HEK293 (cell line): ENCODE measurements at regions not wholly inside any gene's neighbourhood (a gene's known extent, or its start where the extent isn't known, plus 50 kb on each side); places are given as distances from the start of the nearest gene placed in this dataset.

Source experiments
- ATF2 ChIP-seq: fragments of 450-650 bp; formaldehyde crosslinking; IDR thresholded peaks from 2 replicates; pipeline ENCODE4 v1.5.1; 2016; ENCODE audit warnings: missing biosample characterization, missing genetic modification characterization, low read depth
- BCL11A ChIP-seq: fragments of 450-650 bp; formaldehyde crosslinking; IDR thresholded peaks from 2 replicates; pipeline ENCODE4 v1.5.1; 2016; ENCODE audit warnings: low read depth, missing biosample characterization, missing genetic modification characterization
- FEZF1 ChIP-seq: fragments of 450-650 bp; formaldehyde crosslinking; IDR thresholded peaks from 2 replicates; pipeline ENCODE4 v1.5.1; 2016; ENCODE audit warnings: missing biosample characterization, missing genetic modification characterization
- HOXC10 ChIP-seq: sonication (generic); formaldehyde crosslinking; IDR thresholded peaks from 2 replicates; pipeline ENCODE4 v1.8.1; 2023; ENCODE audit warnings: mild to moderate bottlenecking, missing genetic modification reagents
- MZF1 ChIP-seq: fragments of 450-650 bp; formaldehyde crosslinking; IDR thresholded peaks from 2 replicates; pipeline ENCODE4 v1.5.1; 2017; ENCODE audit warnings: missing biosample characterization, missing genetic modification characterization, borderline replicate concordance
- OVOL3 ChIP-seq: fragments of 450-650 bp; formaldehyde crosslinking; IDR thresholded peaks from 2 replicates; pipeline ENCODE4 v1.5.1; 2016; ENCODE audit warnings: missing biosample characterization, missing genetic modification characterization
- SP3 ChIP-seq: fragments of 450-650 bp; formaldehyde crosslinking; IDR thresholded peaks from 2 replicates; pipeline ENCODE4 v1.5.1; 2016; ENCODE audit warnings: missing biosample characterization, missing genetic modification characterization
- YY1 ChIP-seq: fragments of 450-650 bp; formaldehyde crosslinking; IDR thresholded peaks from 2 replicates; pipeline ENCODE4 v1.5.1; 2018; ENCODE audit warnings: missing biosample characterization, missing genetic modification characterization
- ZEB2 ChIP-seq: fragments of 450-650 bp; formaldehyde crosslinking; IDR thresholded peaks from 2 replicates; pipeline ENCODE4 v1.5.1; 2016; ENCODE audit warnings: missing biosample characterization, missing genetic modification characterization
- ZIC2 ChIP-seq: fragments of 450-650 bp; formaldehyde crosslinking; IDR thresholded peaks from 2 replicates; pipeline ENCODE4 v1.5.1; 2016; ENCODE audit warnings: missing biosample characterization, missing genetic modification characterization
- ZNF26 ChIP-seq: fragments of 450-650 bp; formaldehyde crosslinking; IDR thresholded peaks from 2 replicates; pipeline ENCODE4 v1.5.1; 2016; ENCODE audit warnings: missing biosample characterization, missing genetic modification characterization
- ZNF324 ChIP-seq: fragments of 450-650 bp; formaldehyde crosslinking; IDR thresholded peaks from 2 replicates; pipeline ENCODE4 v1.5.1; 2016; ENCODE audit warnings: missing biosample characterization, missing genetic modification characterization
- ZNF341 ChIP-seq: fragments of 450-650 bp; formaldehyde crosslinking; IDR thresholded peaks from 2 replicates; pipeline ENCODE4; 2016; ENCODE audit warnings: low read depth, missing biosample characterization, missing genetic modification characterization
- ZNF426 ChIP-seq: fragments of 450-650 bp; formaldehyde crosslinking; IDR thresholded peaks from 2 replicates; pipeline ENCODE4 v1.5.1; 2017; ENCODE audit warnings: missing biosample characterization, missing genetic modification characterization, mild to moderate bottlenecking, inconsistent platforms, moderate library complexity
- ZNF510 ChIP-seq: fragments of 450-650 bp; formaldehyde crosslinking; IDR thresholded peaks from 2 replicates; pipeline ENCODE4 v1.5.1; 2018; ENCODE audit warnings: mild to moderate bottlenecking, missing genetic modification characterization, missing biosample characterization; ENCODE audit not compliant: insufficient replicate concordance
- ZNF530 ChIP-seq: fragments of 450-650 bp; formaldehyde crosslinking; IDR thresholded peaks from 2 replicates; pipeline ENCODE4 v1.5.1; 2016; ENCODE audit warnings: low read depth, missing biosample characterization, missing genetic modification characterization
- ZNF629 ChIP-seq: fragments of 450-650 bp; formaldehyde crosslinking; IDR thresholded peaks from 2 replicates; pipeline ENCODE4 v1.5.1; 2017; ENCODE audit warnings: missing biosample characterization, missing genetic modification characterization
- TF ChIP-seq, protein P1 (sequence below): fragments of 450-650 bp; formaldehyde crosslinking; IDR thresholded peaks from 2 replicates; pipeline ENCODE4 v1.5.1; 2016; ENCODE audit warnings: missing biosample characterization, missing genetic modification characterization
- TF ChIP-seq, protein P2 (sequence below): fragments of 450-650 bp; formaldehyde crosslinking; IDR thresholded peaks from 2 replicates; pipeline ENCODE4 v1.5.1; 2016; ENCODE audit warnings: missing biosample characterization, missing genetic modification characterization
- TF ChIP-seq, protein P3 (sequence below): fragments of 450-650 bp; formaldehyde crosslinking; IDR thresholded peaks from 2 replicates; pipeline ENCODE4 v1.5.1; 2016; ENCODE audit warnings: missing biosample characterization, missing genetic modification characterization
- TF ChIP-seq, protein P4 (sequence below): fragments of 450-650 bp; formaldehyde crosslinking; IDR thresholded peaks from 2 replicates; pipeline ENCODE4 v1.5.1; 2016; ENCODE audit warnings: missing biosample characterization, missing genetic modification characterization
- TF ChIP-seq, protein P5 (sequence below): fragments of 450-650 bp; formaldehyde crosslinking; IDR thresholded peaks from 2 replicates; pipeline ENCODE4; 2016; ENCODE audit warnings: missing biosample characterization, missing genetic modification characterization
- TF ChIP-seq, protein P6 (sequence below): fragments of 450-650 bp; formaldehyde crosslinking; IDR thresholded peaks from 2 replicates; pipeline ENCODE4 v1.5.1; 2016; ENCODE audit warnings: missing biosample characterization, missing genetic modification characterization

GRCh38 chr20:43849496-43850186, 65.0 kb upstream of the TOX2 start (continued):
- TF ChIP-seq, protein P1, sequence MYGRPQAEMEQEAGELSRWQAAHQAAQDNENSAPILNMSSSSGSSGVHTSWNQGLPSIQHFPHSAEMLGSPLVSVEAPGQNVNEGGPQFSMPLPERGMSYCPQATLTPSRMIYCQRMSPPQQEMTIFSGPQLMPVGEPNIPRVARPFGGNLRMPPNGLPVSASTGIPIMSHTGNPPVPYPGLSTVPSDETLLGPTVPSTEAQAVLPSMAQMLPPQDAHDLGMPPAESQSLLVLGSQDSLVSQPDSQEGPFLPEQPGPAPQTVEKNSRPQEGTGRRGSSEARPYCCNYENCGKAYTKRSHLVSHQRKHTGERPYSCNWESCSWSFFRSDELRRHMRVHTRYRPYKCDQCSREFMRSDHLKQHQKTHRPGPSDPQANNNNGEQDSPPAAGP = peak; percentile 74; the same call in 1 of the 2 replicates
- no peak for TF ChIP-seq ZNF510 (tag by site-specific recombination)
- TF ChIP-seq, protein P2, sequence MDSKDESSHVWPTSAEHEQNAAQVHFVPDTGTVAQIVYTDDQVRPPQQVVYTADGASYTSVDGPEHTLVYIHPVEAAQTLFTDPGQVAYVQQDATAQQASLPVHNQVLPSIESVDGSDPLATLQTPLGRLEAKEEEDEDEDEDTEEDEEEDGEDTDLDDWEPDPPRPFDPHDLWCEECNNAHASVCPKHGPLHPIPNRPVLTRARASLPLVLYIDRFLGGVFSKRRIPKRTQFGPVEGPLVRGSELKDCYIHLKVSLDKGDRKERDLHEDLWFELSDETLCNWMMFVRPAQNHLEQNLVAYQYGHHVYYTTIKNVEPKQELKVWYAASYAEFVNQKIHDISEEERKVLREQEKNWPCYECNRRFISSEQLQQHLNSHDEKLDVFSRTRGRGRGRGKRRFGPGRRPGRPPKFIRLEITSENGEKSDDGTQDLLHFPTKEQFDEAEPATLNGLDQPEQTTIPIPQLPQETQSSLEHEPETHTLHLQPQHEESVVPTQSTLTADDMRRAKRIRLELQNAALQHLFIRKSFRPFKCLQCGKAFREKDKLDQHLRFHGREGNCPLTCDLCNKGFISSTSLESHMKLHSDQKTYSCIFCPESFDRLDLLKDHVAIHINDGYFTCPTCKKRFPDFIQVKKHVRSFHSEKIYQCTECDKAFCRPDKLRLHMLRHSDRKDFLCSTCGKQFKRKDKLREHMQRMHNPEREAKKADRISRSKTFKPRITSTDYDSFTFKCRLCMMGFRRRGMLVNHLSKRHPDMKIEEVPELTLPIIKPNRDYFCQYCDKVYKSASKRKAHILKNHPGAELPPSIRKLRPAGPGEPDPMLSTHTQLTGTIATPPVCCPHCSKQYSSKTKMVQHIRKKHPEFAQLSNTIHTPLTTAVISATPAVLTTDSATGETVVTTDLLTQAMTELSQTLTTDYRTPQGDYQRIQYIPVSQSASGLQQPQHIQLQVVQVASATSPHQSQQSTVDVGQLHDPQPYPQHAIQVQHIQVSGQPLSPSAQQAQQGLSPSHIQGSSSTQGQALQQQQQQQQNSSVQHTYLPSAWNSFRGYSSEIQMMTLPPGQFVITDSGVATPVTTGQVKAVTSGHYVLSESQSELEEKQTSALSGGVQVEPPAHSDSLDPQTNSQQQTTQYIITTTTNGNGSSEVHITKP (tag by site-specific recombination) = no peak
- TF ChIP-seq ZNF324 (tag by site-specific recombination) = 0 out of 2 replicates have a peak, but pooled peaks have one; percentile 21
- TF ChIP-seq, protein P3, sequence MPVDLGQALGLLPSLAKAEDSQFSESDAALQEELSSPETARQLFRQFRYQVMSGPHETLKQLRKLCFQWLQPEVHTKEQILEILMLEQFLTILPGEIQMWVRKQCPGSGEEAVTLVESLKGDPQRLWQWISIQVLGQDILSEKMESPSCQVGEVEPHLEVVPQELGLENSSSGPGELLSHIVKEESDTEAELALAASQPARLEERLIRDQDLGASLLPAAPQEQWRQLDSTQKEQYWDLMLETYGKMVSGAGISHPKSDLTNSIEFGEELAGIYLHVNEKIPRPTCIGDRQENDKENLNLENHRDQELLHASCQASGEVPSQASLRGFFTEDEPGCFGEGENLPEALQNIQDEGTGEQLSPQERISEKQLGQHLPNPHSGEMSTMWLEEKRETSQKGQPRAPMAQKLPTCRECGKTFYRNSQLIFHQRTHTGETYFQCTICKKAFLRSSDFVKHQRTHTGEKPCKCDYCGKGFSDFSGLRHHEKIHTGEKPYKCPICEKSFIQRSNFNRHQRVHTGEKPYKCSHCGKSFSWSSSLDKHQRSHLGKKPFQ (tag by site-specific recombination) = no peak
- no peak for TF ChIP-seq ZNF530
- TF ChIP-seq ZNF426 (tag by site-specific recombination) = no peak
- TF ChIP-seq ZEB2 (tag by site-specific recombination) = peak; percentile 27; the same call in 1 of the 2 replicates
- TF ChIP-seq OVOL3 (tag by site-specific recombination) = 0 out of 2 replicates have a peak, but pooled peaks have one; percentile 14
- TF ChIP-seq YY1 (tag by site-specific recombination) = no peak
- TF ChIP-seq, protein P4, sequence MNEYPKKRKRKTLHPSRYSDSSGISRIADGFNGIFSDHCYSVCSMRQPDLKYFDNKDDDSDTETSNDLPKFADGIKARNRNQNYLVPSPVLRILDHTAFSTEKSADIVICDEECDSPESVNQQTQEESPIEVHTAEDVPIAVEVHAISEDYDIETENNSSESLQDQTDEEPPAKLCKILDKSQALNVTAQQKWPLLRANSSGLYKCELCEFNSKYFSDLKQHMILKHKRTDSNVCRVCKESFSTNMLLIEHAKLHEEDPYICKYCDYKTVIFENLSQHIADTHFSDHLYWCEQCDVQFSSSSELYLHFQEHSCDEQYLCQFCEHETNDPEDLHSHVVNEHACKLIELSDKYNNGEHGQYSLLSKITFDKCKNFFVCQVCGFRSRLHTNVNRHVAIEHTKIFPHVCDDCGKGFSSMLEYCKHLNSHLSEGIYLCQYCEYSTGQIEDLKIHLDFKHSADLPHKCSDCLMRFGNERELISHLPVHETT (tag by site-specific recombination) = peak; percentile 28; the same call in 1 of the 2 replicates
- TF ChIP-seq, protein P5, sequence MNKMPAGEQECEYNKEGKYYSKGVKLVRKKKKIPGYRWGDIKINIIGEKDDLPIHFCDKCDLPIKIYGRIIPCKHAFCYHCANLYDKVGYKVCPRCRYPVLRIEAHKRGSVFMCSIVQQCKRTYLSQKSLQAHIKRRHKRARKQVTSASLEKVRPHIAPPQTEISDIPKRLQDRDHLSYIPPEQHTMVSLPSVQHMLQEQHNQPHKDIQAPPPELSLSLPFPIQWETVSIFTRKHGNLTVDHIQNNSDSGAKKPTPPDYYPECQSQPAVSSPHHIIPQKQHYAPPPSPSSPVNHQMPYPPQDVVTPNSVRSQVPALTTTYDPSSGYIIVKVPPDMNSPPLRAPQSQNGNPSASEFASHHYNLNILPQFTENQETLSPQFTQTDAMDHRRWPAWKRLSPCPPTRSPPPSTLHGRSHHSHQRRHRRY = no peak
- TF ChIP-seq MZF1 (tag by site-specific recombination) = no peak
- TF ChIP-seq BCL11A (tag by site-specific recombination) = no peak
- TF ChIP-seq ZNF341 = 0 out of 2 replicates have a peak, but pooled peaks have one; percentile 25
- peak; percentile 52; the same call in 1 of the 2 replicates for TF ChIP-seq ZNF629 (tag by site-specific recombination)
- TF ChIP-seq ZIC2 = peak; percentile 82
- 0 out of 2 replicates have a peak, but pooled peaks have one; percentile 11 for TF ChIP-seq SP3 (tag by site-specific recombination)
- TF ChIP-seq ZNF26 = peak; percentile 91
- TF ChIP-seq FEZF1 = peak; percentile 45; the same call in 1 of the 2 replicates
- no peak for TF ChIP-seq ATF2 (tag by site-specific recombination)
- TF ChIP-seq HOXC10 (CRISPR knock-in tag) = no peak
- TF ChIP-seq, protein P6, sequence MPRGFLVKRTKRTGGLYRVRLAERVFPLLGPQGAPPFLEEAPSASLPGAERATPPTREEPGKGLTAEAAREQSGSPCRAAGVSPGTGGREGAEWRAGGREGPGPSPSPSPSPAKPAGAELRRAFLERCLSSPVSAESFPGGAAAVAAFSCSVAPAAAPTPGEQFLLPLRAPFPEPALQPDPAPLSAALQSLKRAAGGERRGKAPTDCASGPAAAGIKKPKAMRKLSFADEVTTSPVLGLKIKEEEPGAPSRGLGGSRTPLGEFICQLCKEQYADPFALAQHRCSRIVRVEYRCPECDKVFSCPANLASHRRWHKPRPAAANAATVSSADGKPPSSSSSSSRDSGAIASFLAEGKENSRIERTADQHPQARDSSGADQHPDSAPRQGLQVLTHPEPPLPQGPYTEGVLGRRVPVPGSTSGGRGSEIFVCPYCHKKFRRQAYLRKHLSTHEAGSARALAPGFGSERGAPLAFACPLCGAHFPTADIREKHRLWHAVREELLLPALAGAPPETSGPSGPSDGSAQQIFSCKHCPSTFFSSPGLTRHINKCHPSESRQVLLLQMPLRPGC (tag by site-specific recombination) = peak; percentile 53; the same call in 1 of the 2 replicates
